D721Med (cell line): ENCODE measurements at regions not wholly inside any gene's neighbourhood (a gene's known extent, or its start where the extent isn't known, plus 50 kb on each side); places are given as distances from the start of the nearest gene placed in this dataset.

Experiments used
- DNase-seq: peaks from one replicate; pipeline ENCODE4 v3.0.0; 2011; ENCODE audit warnings: low spot score; ENCODE audit not compliant: insufficient read length
- FAIRE-seq: peaks from 2 replicates; lab custom pipeline; 2011; peaks lifted over from hg19 to GRCh38; lab: Jason Lieb, UNC
- CTCF ChIP-seq: IDR thresholded peaks from 2 replicates; pipeline ENCODE4 v1.5.1; 2012; ENCODE audit warnings: mild to moderate bottlenecking, control low read depth; ENCODE audit not compliant: insufficient read depth; ENCODE audit errors: missing control alignments

GRCh38 chr16:64542152-64542551 lies 579.7 kb downstream of the CDH11 start:
- DNase-seq (no peak), FAIRE-seq (no peak)
- TF ChIP-seq CTCF, result no peak

- no peak for TF ChIP-seq CTCF
- DNase-seq, result no peak
- FAIRE-seq, result no peak
Measured at GRCh38 chr16:64541621-64542020, 580.2 kb downstream of the CDH11 start.

- FAIRE-seq (no peak), DNase-seq (no peak)
- TF ChIP-seq CTCF, result no peak
Measured at GRCh38 chr16:64540434-64540833, 581.4 kb downstream of the CDH11 start.

GRCh38 chr16:64539811-64540371 lies 582.0 kb downstream of the CDH11 start:
- FAIRE-seq (no peak), DNase-seq (no peak)
- no peak for TF ChIP-seq CTCF

GRCh38 chr16:64534180-64534780 lies 587.6 kb downstream of the CDH11 start:
- FAIRE-seq (no peak), DNase-seq (no peak)
- TF ChIP-seq CTCF, result no peak

- no peak for DNase-seq
- FAIRE-seq, result no peak
- no peak for TF ChIP-seq CTCF
Measured at GRCh38 chr16:64532691-64533090, 589.2 kb downstream of the CDH11 start.

GRCh38 chr16:64532117-64532516 lies 589.7 kb downstream of the CDH11 start:
- FAIRE-seq (no peak), DNase-seq (no peak)
- no peak for TF ChIP-seq CTCF
